Activated CD4-positive, alpha-beta memory T cell treated with anti-CD3 and anti-CD28 coated beads, Interleukin-2, amount 10 ng/mL, durations not matched to agents 7 days and 5 days (primary cell): ENCODE measurements at regions not wholly inside any gene's neighbourhood (a gene's known extent, or its start where the extent isn't known, plus 50 kb on each side); places are given as distances from the start of the nearest gene placed in this dataset.

Experiments
- CTCF ChIA-PET: fragments of 350-600 bp; sonication (Branson Sonifier 250); formaldehyde crosslinking; loops from one replicate; lab custom pipeline; 2021; ENCODE audit warnings: antibody characterized with exemption, inconsistent platforms; lab: Charles Lee
- POLR2A ChIA-PET: fragments of 350-600 bp; sonication (Branson Sonifier 250); formaldehyde crosslinking; loops from one replicate; lab custom pipeline; 2021; ENCODE audit warnings: antibody characterized with exemption; lab: Charles Lee
- DNase-seq: peaks from one replicate; pipeline ENCODE4 v3.0.0-alpha.2; 2020
- H3K27ac Mint-ChIP-seq: one replicate; pipeline ENCODE4 v1.8.0; 2021; ENCODE audit warnings: mild to moderate bottlenecking, mixed read lengths
- H3K27me3 Mint-ChIP-seq: one replicate; pipeline ENCODE4 v1.8.0; 2021; ENCODE audit warnings: mixed read lengths
- H3K36me3 Mint-ChIP-seq: one replicate; pipeline ENCODE4 v1.8.0; 2021; ENCODE audit warnings: low read depth, mixed read lengths
- H3K4me1 Mint-ChIP-seq: one replicate; pipeline ENCODE4 v1.8.0; 2021; ENCODE audit warnings: mixed read lengths
- H3K4me3 Mint-ChIP-seq: one replicate; pipeline ENCODE4 v1.8.0; 2021; ENCODE audit warnings: mild to moderate bottlenecking, mixed read lengths
- H3K9me3 Mint-ChIP-seq: one replicate; pipeline ENCODE4 v1.8.0; 2021; ENCODE audit warnings: mixed read lengths

- POLR2A ChIA-PET, result no interaction called here
These were observed 104.9 kb downstream of the PTGS2 start for GRCh38 chr1:186575348-186575747.

GRCh38 chr1:186574926-186575325 is 105.3 kb downstream of the PTGS2 start:
- Mint-ChIP-seq H3K9me3 (no peaks in the 10 kb centered on the region), H3K27me3 (no peaks in the 10 kb centered on the region), H3K36me3 (no peaks in the 10 kb centered on the region), H3K4me1 (no peaks in the 10 kb centered on the region), H3K4me3 (no peak overlapping the region), H3K27ac (no peak overlapping the region)
- DNase-seq, result no peak
- ChIA-PET POLR2A (no interaction called here), CTCF (interaction anchor here (0.6 kb wide), 1 partner anchor 16 kb away, joined by 3 read pairs; no protein-coding TSS in a partner anchor)

More at GRCh38 chr1:186575348-186575747, 104.9 kb downstream of the PTGS2 start:
- CTCF ChIA-PET, result interaction anchor here (0.6 kb wide), 1 partner anchor 16 kb away, joined by 3 read pairs; no protein-coding TSS in a partner anchor
- Mint-ChIP-seq H3K27ac (no peak overlapping the region), H3K4me1 (no peaks in the 10 kb centered on the region), H3K36me3 (no peaks in the 10 kb centered on the region), H3K9me3 (no peaks in the 10 kb centered on the region), H3K4me3 (no peak overlapping the region), H3K27me3 (no peaks in the 10 kb centered on the region)
- no peak for DNase-seq

GRCh38 chr1:186572509-186572908 is 107.7 kb downstream of the PTGS2 start:
- no peak for DNase-seq
- CTCF ChIA-PET, result no interaction called here
- Mint-ChIP-seq H3K4me3 (no peak overlapping the region), H3K27ac (no peak overlapping the region), H3K27me3 (no peaks in the 10 kb centered on the region), H3K36me3 (no peaks in the 10 kb centered on the region), H3K9me3 (no peaks in the 10 kb centered on the region), H3K4me1 (no peaks in the 10 kb centered on the region)
- POLR2A ChIA-PET, result no interaction called here

GRCh38 chr1:186571771-186572170 is 108.5 kb downstream of the PTGS2 start:
- ChIA-PET POLR2A (no interaction called here), CTCF (no interaction called here)
- Mint-ChIP-seq H3K27ac (no peak overlapping the region), H3K4me1 (no peaks in the 10 kb centered on the region), H3K9me3 (no peaks in the 10 kb centered on the region), H3K4me3 (no peak overlapping the region), H3K27me3 (no peaks in the 10 kb centered on the region), H3K36me3 (no peaks in the 10 kb centered on the region)
- no peak for DNase-seq

GRCh38 chr1:186569856-186570255 is 108.9 kb upstream of the PDC start:
- Mint-ChIP-seq H3K36me3 (no peaks in the 10 kb centered on the region), H3K4me1 (no peaks in the 10 kb centered on the region), H3K27ac (no peak overlapping the region), H3K9me3 (no peaks in the 10 kb centered on the region), H3K4me3 (no peak overlapping the region), H3K27me3 (no peaks in the 10 kb centered on the region)
- CTCF ChIA-PET, result no interaction called here
- POLR2A ChIA-PET, result no interaction called here
- no peak for DNase-seq

- no peak overlapping the region for H3K27ac Mint-ChIP-seq
- no peaks in the 10 kb centered on the region for H3K4me1 Mint-ChIP-seq
- H3K4me3 Mint-ChIP-seq, result no peak overlapping the region
- POLR2A ChIA-PET, result no interaction called here
- DNase-seq, result no peak
- H3K36me3 Mint-ChIP-seq, result no peaks in the 10 kb centered on the region
- CTCF ChIA-PET, result no interaction called here
- H3K27me3 Mint-ChIP-seq, result no peaks in the 10 kb centered on the region
- H3K9me3 Mint-ChIP-seq, result no peaks in the 10 kb centered on the region
These were observed 107.3 kb upstream of the PDC start for GRCh38 chr1:186568221-186568620.

GRCh38 chr1:186566140-186566855 is 105.4 kb upstream of the PDC start:
- no peaks in the 10 kb centered on the region for H3K36me3 Mint-ChIP-seq
- H3K27me3 Mint-ChIP-seq, result no peaks in the 10 kb centered on the region
- H3K27ac Mint-ChIP-seq, result no peak overlapping the region
- no peaks in the 10 kb centered on the region for H3K4me1 Mint-ChIP-seq
- H3K4me3 Mint-ChIP-seq, result no peak overlapping the region
- no peak for DNase-seq
- H3K9me3 Mint-ChIP-seq, result no peaks in the 10 kb centered on the region
- ChIA-PET CTCF (no interaction called here), POLR2A (no interaction called here)

- no peaks in the 10 kb centered on the region for H3K36me3 Mint-ChIP-seq
- no peak for DNase-seq
- POLR2A ChIA-PET, result no interaction called here
- H3K27me3 Mint-ChIP-seq, result no peaks in the 10 kb centered on the region
- H3K4me1 Mint-ChIP-seq, result no peaks in the 10 kb centered on the region
- H3K27ac Mint-ChIP-seq, result no peak overlapping the region
- H3K4me3 Mint-ChIP-seq, result no peak overlapping the region
- no peaks in the 10 kb centered on the region for H3K9me3 Mint-ChIP-seq
- CTCF ChIA-PET, result interaction anchor here (1.2 kb wide), 1 partner anchor 158 kb away, joined by 3 read pairs; no protein-coding TSS in a partner anchor
These were observed 103.7 kb upstream of the PDC start for GRCh38 chr1:186564582-186564981.

- Mint-ChIP-seq H3K27ac (no peak overlapping the region), H3K27me3 (no peaks in the 10 kb centered on the region), H3K9me3 (no peaks in the 10 kb centered on the region), H3K4me1 (no peaks in the 10 kb centered on the region), H3K4me3 (no peak overlapping the region), H3K36me3 (no peaks in the 10 kb centered on the region)
- ChIA-PET CTCF (no interaction called here), POLR2A (no interaction called here)
- no peak for DNase-seq
These were observed 98.7 kb upstream of the PDC start for GRCh38 chr1:186559601-186560116.

- POLR2A ChIA-PET, result no interaction called here
- Mint-ChIP-seq H3K4me1 (no peaks in the 10 kb centered on the region), H3K36me3 (no peaks in the 10 kb centered on the region), H3K9me3 (no peaks in the 10 kb centered on the region), H3K27me3 (no peaks in the 10 kb centered on the region), H3K4me3 (no peak overlapping the region), H3K27ac (no peak overlapping the region)
- CTCF ChIA-PET, result no interaction called here
- no peak for DNase-seq
These were observed 96.3 kb upstream of the PDC start for GRCh38 chr1:186557147-186557777.

GRCh38 chr1:186550832-186551231 is 89.9 kb upstream of the PDC start:
- H3K36me3 Mint-ChIP-seq, result no peaks in the 10 kb centered on the region

GRCh38 chr1:186541003-186541402 is 80.1 kb upstream of the PDC start:
- CTCF ChIA-PET, result no interaction called here
- no peaks in the 10 kb centered on the region for H3K36me3 Mint-ChIP-seq
- no peak overlapping the region for H3K4me3 Mint-ChIP-seq
- POLR2A ChIA-PET, result no interaction called here
- H3K27me3 Mint-ChIP-seq, result no peaks in the 10 kb centered on the region
- H3K27ac Mint-ChIP-seq, result no peak overlapping the region
- no peaks in the 10 kb centered on the region for H3K4me1 Mint-ChIP-seq
- no peak for DNase-seq
- peaks cover 8% of the 10 kb centered on the region for H3K9me3 Mint-ChIP-seq

More at GRCh38 chr1:186550832-186551231, 89.9 kb upstream of the PDC start:
- no peaks in the 10 kb centered on the region for H3K9me3 Mint-ChIP-seq
- no peak overlapping the region for H3K4me3 Mint-ChIP-seq
- H3K27ac Mint-ChIP-seq, result no peak overlapping the region
- H3K4me1 Mint-ChIP-seq, result no peaks in the 10 kb centered on the region
- POLR2A ChIA-PET, result no interaction called here
- no peaks in the 10 kb centered on the region for H3K27me3 Mint-ChIP-seq
- CTCF ChIA-PET, result no interaction called here
- no peak for DNase-seq

- ChIA-PET POLR2A (no interaction called here), CTCF (no interaction called here)
- Mint-ChIP-seq H3K27me3 (no peaks in the 10 kb centered on the region), H3K4me1 (no peaks in the 10 kb centered on the region), H3K4me3 (no peak overlapping the region), H3K27ac (no peak overlapping the region), H3K36me3 (no peaks in the 10 kb centered on the region), H3K9me3 (peaks cover 8% of the 10 kb centered on the region)
- no peak for DNase-seq
These were observed 79.6 kb upstream of the PDC start for GRCh38 chr1:186540521-186540920.
